ENCODE measurements at regions not wholly inside any gene's neighbourhood (a gene's known extent, or its start where the extent isn't known, plus 50 kb on each side); places are given as distances from the start of the nearest gene placed in this dataset.
"Not testable (repeated sequence)": the region's sequence is repeated elsewhere in the genome, so short reads cannot be mapped to it uniquely, and the experiment has no call there.

DNA sequence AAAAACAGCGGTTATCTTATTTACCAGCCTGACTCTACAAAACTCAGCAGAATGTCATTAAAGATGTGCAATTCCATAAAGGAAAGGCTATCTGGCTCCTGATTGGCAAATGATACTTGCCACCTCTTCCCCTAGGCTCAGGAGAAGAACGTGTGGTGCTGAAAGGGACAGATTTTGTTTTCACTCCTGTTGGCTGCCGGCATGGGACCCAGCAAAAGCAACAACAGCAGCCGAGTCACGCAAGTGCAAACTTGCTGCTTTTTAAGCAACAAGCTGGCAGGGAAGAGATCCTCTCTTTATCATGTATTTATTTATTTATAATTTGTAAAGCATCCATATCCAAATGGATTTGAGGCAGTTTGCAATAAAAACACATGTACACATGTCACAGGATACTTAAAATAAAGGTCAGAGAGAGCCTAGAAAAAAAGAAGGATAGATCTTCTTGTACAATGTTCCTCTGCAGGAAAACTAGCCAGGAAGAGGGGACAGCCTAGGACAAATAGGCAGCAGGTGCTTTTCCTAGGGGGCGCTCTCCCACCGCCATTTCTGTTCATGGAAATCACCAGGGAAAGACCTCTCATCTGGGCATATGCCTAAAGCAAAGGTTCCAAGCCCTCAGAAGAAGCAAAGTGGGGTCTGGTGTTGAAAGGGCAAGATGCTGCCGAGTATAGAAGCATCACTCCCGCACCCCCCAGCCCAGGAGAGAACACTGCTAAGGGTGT, 799.3 kb downstream of the BCL11A start:
- Mint-ChIP-seq H3K9me3 (peaks cover 0 to 3% (median 0%) of the 10 kb centered on the region in 8 donors), H3K4me3 (no peak overlapping the region), H3K27ac (no peak overlapping the region), H3K4me1 (no peaks in the 10 kb centered on the region), H3K36me3 (no peaks in the 10 kb centered on the region), H3K27me3 (peaks cover 0 to 1% of the 10 kb centered on the region in 2 donors)
- DNase-seq = no peak
- Histone ChIP-seq H3K4me3 (ENCODE audit: low read length in 2 of 2) (no peak overlapping the region), H3K36me3 (ENCODE audit: insufficient read depth, low read length) (no peaks in the 10 kb centered on the region), H3K27me3 (ENCODE audit: insufficient read depth, low read length) (no peaks in the 10 kb centered on the region), H3K9me3 (ENCODE audit: control insufficient read depth in 1 of 2, low read length in 2 of 2) (no peaks in the 10 kb centered on the region), H3K4me1 (ENCODE audit: insufficient read depth, low read length) (no peaks in the 10 kb centered on the region), H3K27ac (ENCODE audit: low read depth, low read length) (no peak overlapping the region)
- intact Hi-C loops (cut with micrococcal nuclease) = no loop called here
- POLR2A ChIA-PET (ENCODE audit: partially characterized antibody) = no interaction called here
- CTCF ChIA-PET (ENCODE audit: partially characterized antibody) = no interaction called here

DNA sequence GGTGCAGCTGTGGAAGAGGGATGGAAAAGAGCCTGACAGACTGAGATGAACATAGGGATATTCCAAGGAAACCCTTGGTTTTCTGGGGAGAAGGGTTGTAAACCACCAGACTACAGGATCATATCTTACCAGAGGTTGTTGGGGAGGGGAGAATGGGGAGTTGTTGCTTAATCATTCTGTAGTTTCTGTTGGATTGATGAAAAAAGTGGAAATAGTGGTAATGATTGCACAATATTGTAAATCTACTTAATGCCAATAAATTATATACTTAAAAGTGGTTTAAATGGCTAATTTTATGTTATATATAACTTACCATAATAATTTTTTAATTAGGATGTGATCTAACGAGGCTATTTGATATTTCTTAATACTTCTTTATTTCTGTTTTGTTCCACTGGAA, 800.9 kb downstream of the BCL11A start:
- Mint-ChIP-seq H3K27me3 (no peaks in the 10 kb centered on the region), H3K9me3 (peaks cover 0 to 3% (median 0%) of the 10 kb centered on the region in 8 donors), H3K4me3 (no peak overlapping the region), H3K4me1 (no peaks in the 10 kb centered on the region), H3K36me3 (no peaks in the 10 kb centered on the region), H3K27ac (no peak overlapping the region)
- no peaks in the 10 kb centered on the region for H3K27me3 ChIP-seq (ENCODE audit: insufficient read depth, low read length)
- H3K27ac ChIP-seq (ENCODE audit: low read depth, low read length) = no peak overlapping the region
- CTCF ChIA-PET (ENCODE audit: partially characterized antibody) = no interaction called here
- no peaks in the 10 kb centered on the region for H3K36me3 ChIP-seq (ENCODE audit: insufficient read depth, low read length)
- no peaks in the 10 kb centered on the region for H3K9me3 ChIP-seq (ENCODE audit: control insufficient read depth in 1 of 2, low read length in 2 of 2)
- DNase-seq = no peak
- intact Hi-C loops (cut with micrococcal nuclease) = no loop called here
- no peak overlapping the region for H3K4me3 ChIP-seq (ENCODE audit: low read length in 2 of 2)
- no peaks in the 10 kb centered on the region for H3K4me1 ChIP-seq (ENCODE audit: insufficient read depth, low read length)
- POLR2A ChIA-PET (ENCODE audit: partially characterized antibody) = no interaction called here

DNA sequence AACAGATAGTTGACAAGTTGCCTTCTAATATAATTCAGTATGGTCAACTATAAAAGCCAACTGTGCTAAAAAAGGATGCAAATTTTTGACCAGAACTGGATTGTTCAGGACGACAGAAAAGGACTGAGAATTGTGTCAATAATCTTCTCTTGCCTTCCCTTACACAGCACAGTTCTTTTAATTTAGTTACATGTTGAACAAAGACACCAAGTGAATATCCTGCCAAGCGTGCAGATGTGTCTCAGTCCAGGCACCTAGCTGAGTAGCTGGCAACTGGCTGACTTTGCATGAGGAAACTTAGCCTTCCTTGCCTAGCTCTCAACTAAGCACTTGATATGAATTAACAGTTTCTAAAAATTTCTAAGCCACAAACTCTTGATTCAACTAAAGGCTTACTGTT, 801.4 kb downstream of the BCL11A start:
- Histone ChIP-seq H3K27ac (ENCODE audit: low read depth, low read length) (no peak overlapping the region), H3K36me3 (ENCODE audit: insufficient read depth, low read length) (no peaks in the 10 kb centered on the region), H3K4me1 (ENCODE audit: insufficient read depth, low read length) (no peaks in the 10 kb centered on the region), H3K4me3 (ENCODE audit: low read length in 2 of 2) (no peak overlapping the region), H3K9me3 (ENCODE audit: control insufficient read depth in 1 of 2, low read length in 2 of 2) (no peaks in the 10 kb centered on the region), H3K27me3 (ENCODE audit: insufficient read depth, low read length) (no peaks in the 10 kb centered on the region)
- peaks cover 0 to 3% (median 0%) of the 10 kb centered on the region in 8 donors for H3K9me3 Mint-ChIP-seq
- intact Hi-C loops (cut with micrococcal nuclease) = no loop called here
- no peak overlapping the region for H3K4me3 Mint-ChIP-seq
- no peak overlapping the region for H3K27ac Mint-ChIP-seq
- no peak for DNase-seq
- ChIA-PET POLR2A (ENCODE audit: partially characterized antibody) (no interaction called here), CTCF (ENCODE audit: partially characterized antibody) (no interaction called here)
- no peaks in the 10 kb centered on the region for H3K4me1 Mint-ChIP-seq
- H3K36me3 Mint-ChIP-seq = no peaks in the 10 kb centered on the region
- no peaks in the 10 kb centered on the region for H3K27me3 Mint-ChIP-seq

DNA sequence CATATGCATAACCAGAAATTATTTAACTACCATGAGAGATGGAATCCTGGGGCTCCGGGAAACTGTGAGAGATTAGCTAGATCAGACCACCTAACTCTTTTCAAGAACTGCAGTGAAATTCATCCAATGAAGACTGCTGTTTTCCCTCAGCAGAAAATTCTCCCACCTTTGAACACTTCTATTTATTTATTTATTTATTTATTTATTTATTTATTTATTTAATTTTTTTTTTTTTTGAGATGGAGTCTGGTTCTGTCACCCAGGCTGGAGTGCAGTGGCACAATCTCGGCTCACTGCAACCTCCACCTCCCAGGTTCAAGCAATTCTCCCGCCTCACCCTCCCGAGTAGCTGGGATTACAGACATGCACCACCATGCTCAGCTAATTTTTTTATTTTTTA, 802.2 kb downstream of the BCL11A start:
- POLR2A ChIA-PET (ENCODE audit: partially characterized antibody) = not testable (repeated sequence)

DNA sequence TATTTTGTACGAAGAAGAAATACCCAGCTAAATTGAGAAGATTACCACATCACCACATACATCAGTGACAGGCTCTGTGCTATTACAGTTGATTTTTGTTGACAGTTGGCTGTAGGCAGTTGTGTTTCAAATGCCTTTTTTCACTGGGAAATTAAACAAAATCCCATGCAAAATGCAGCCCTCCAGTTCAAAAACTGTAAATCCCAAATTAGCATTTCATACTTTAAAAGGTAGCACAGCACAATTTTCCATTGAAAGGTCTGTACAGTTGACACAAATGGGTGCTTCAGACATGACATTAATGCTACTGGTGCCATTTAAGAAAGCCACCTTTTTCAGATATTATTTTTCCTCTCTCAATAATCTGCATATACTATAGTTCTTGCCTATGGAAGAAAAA, 807.2 kb downstream of the BCL11A start:
- ChIA-PET POLR2A (ENCODE audit: partially characterized antibody) (interaction anchor here (0.8 kb wide), 1 partner anchor 95 kb away, joined by 3 read pairs; no protein-coding TSS in a partner anchor), CTCF (ENCODE audit: partially characterized antibody) (no interaction called here)
- no peak overlapping the region for H3K27ac ChIP-seq (ENCODE audit: low read depth, low read length)
- no peaks in the 10 kb centered on the region for H3K36me3 Mint-ChIP-seq
- H3K4me1 Mint-ChIP-seq = no peaks in the 10 kb centered on the region
- no peaks in the 10 kb centered on the region for H3K36me3 ChIP-seq (ENCODE audit: insufficient read depth, low read length)
- H3K4me3 ChIP-seq (ENCODE audit: low read length in 2 of 2) = no peak overlapping the region
- H3K9me3 Mint-ChIP-seq = peaks cover 0 to 2% (median 0%) of the 10 kb centered on the region in 8 donors
- H3K4me3 Mint-ChIP-seq = no peak overlapping the region
- no peak for DNase-seq
- H3K9me3 ChIP-seq (ENCODE audit: control insufficient read depth in 1 of 2, low read length in 2 of 2) = no peaks in the 10 kb centered on the region
- no peaks in the 10 kb centered on the region for H3K27me3 ChIP-seq (ENCODE audit: insufficient read depth, low read length)
- H3K4me1 ChIP-seq (ENCODE audit: insufficient read depth, low read length) = no peaks in the 10 kb centered on the region
- intact Hi-C loops (cut with micrococcal nuclease) = no loop called here
- H3K27ac Mint-ChIP-seq = no peak overlapping the region
- no peaks in the 10 kb centered on the region for H3K27me3 Mint-ChIP-seq

More for the DNA sequence above, 802.2 kb downstream of the BCL11A start:
- H3K4me3 ChIP-seq (ENCODE audit: low read length in 2 of 2); H3K9me3 Mint-ChIP-seq; H3K4me1 Mint-ChIP-seq; H3K9me3 ChIP-seq (ENCODE audit: control insufficient read depth in 1 of 2, low read length in 2 of 2); H3K36me3 Mint-ChIP-seq; H3K4me3 Mint-ChIP-seq; H3K27me3 Mint-ChIP-seq; CTCF ChIA-PET (ENCODE audit: partially characterized antibody); H3K4me1 ChIP-seq (ENCODE audit: insufficient read depth, low read length); DNase-seq; H3K27ac ChIP-seq (ENCODE audit: low read depth, low read length); H3K36me3 ChIP-seq (ENCODE audit: insufficient read depth, low read length); intact Hi-C loops (cut with micrococcal nuclease); H3K27me3 ChIP-seq (ENCODE audit: insufficient read depth, low read length); H3K27ac Mint-ChIP-seq: not testable (repeated sequence)

DNA sequence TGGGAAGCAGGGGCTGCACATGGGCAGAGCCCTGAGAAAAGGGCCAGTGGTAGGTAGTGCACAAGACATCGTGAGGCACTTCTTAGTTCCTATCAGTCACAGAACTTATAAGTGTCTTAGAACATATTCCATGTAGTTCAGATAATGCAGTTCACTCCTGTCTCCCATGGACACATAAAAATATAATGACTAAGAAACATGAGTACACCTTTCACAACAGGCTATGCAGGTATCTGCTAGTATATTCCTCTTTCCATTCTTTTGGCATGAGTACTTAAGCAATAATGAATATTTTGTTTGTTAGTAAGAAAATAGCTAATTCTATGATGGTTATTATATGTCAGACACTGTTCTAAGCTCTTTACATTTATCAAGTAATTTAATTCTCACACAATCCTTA, 808.4 kb downstream of the BCL11A start:
- Mint-ChIP-seq H3K9me3 (peaks cover 0 to 2% (median 0%) of the 10 kb centered on the region in 8 donors), H3K27ac (no peak overlapping the region), H3K36me3 (no peaks in the 10 kb centered on the region), H3K4me3 (no peak overlapping the region), H3K27me3 (no peaks in the 10 kb centered on the region), H3K4me1 (no peaks in the 10 kb centered on the region)
- no peaks in the 10 kb centered on the region for H3K27me3 ChIP-seq (ENCODE audit: insufficient read depth, low read length)
- no peaks in the 10 kb centered on the region for H3K4me1 ChIP-seq (ENCODE audit: insufficient read depth, low read length)
- H3K4me3 ChIP-seq (ENCODE audit: low read length in 2 of 2) = no peak overlapping the region
- H3K36me3 ChIP-seq (ENCODE audit: insufficient read depth, low read length) = no peaks in the 10 kb centered on the region
- no peak overlapping the region for H3K27ac ChIP-seq (ENCODE audit: low read depth, low read length)
- no peaks in the 10 kb centered on the region for H3K9me3 ChIP-seq (ENCODE audit: control insufficient read depth in 1 of 2, low read length in 2 of 2)
- POLR2A ChIA-PET (ENCODE audit: partially characterized antibody) = no interaction called here
- CTCF ChIA-PET (ENCODE audit: partially characterized antibody) = no interaction called here
- no peak for DNase-seq
- intact Hi-C loops (cut with micrococcal nuclease) = no loop called here

DNA sequence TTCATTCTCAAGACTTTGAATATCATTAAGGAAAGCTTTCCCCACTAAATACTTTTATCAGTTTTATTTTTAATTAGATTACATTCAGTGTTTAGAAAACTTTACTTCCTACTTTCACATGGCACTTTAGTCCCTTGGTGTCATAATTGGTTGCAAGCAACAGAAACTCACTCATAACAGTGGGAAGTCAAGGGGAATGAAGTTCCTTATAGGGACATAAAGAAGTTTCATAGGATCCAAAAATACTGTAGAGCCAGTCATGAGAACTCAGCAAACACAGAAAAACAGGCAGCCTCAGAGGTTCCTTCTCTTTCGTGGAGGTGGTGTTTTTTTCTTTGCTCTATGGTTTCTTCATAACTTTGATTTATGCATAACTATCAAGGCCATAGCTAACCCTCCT, 809.0 kb downstream of the BCL11A start:
- Mint-ChIP-seq H3K27me3 (no peaks in the 10 kb centered on the region), H3K36me3 (no peaks in the 10 kb centered on the region), H3K9me3 (peaks cover 0 to 2% (median 0%) of the 10 kb centered on the region in 8 donors), H3K27ac (no peak overlapping the region), H3K4me3 (no peak overlapping the region), H3K4me1 (no peaks in the 10 kb centered on the region)
- no peaks in the 10 kb centered on the region for H3K4me1 ChIP-seq (ENCODE audit: insufficient read depth, low read length)
- no peaks in the 10 kb centered on the region for H3K36me3 ChIP-seq (ENCODE audit: insufficient read depth, low read length)
- no peak overlapping the region for H3K27ac ChIP-seq (ENCODE audit: low read depth, low read length)
- no peak overlapping the region for H3K4me3 ChIP-seq (ENCODE audit: low read length in 2 of 2)
- intact Hi-C loops (cut with micrococcal nuclease) = no loop called here
- DNase-seq = no peak
- ChIA-PET CTCF (ENCODE audit: partially characterized antibody) (no interaction called here), POLR2A (ENCODE audit: partially characterized antibody) (no interaction called here)
- H3K9me3 ChIP-seq (ENCODE audit: control insufficient read depth in 1 of 2, low read length in 2 of 2) = no peaks in the 10 kb centered on the region
- H3K27me3 ChIP-seq (ENCODE audit: insufficient read depth, low read length) = no peaks in the 10 kb centered on the region

DNA sequence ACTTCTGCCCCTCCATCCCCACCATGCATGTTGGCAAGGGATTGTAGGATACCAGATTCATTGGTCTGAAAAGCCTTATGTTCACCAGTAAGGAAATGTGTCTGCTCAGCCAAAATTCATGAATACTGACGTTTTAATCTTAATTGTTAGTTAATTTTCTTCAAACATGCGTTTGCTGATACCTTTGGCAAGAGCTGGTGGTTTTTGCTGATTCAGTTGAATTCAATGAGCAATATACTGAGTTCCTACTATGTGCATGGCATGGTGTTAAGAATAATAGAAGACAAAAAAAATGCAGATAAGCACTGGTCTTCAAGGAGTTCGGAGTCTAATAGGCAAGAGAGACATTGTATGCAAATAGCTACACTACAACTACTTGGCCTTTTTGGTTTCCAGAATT, 811.6 kb downstream of the BCL11A start:
- DNase-seq = no peak
- peaks cover 0 to 2% (median 0%) of the 10 kb centered on the region in 8 donors for H3K9me3 Mint-ChIP-seq
- Histone ChIP-seq H3K4me1 (ENCODE audit: insufficient read depth, low read length) (no peaks in the 10 kb centered on the region), H3K27ac (ENCODE audit: low read depth, low read length) (no peak overlapping the region), H3K36me3 (ENCODE audit: insufficient read depth, low read length) (no peaks in the 10 kb centered on the region), H3K9me3 (ENCODE audit: control insufficient read depth in 1 of 2, low read length in 2 of 2) (no peaks in the 10 kb centered on the region), H3K4me3 (ENCODE audit: low read length in 2 of 2) (no peak overlapping the region), H3K27me3 (ENCODE audit: insufficient read depth, low read length) (no peaks in the 10 kb centered on the region)
- H3K4me1 Mint-ChIP-seq = no peaks in the 10 kb centered on the region
- ChIA-PET CTCF (ENCODE audit: partially characterized antibody) (no interaction called here), POLR2A (ENCODE audit: partially characterized antibody) (no interaction called here)
- H3K4me3 Mint-ChIP-seq = peak overlapping the region in 1 of 8 donors; percentile 62
- no peaks in the 10 kb centered on the region for H3K36me3 Mint-ChIP-seq
- intact Hi-C loops (cut with micrococcal nuclease) = no loop called here
- no peaks in the 10 kb centered on the region for H3K27me3 Mint-ChIP-seq
- H3K27ac Mint-ChIP-seq = no peak overlapping the region
